ENCODE measurements at regions not wholly inside any gene's neighbourhood (a gene's known extent, or its start where the extent isn't known, plus 50 kb on each side); places are given as distances from the start of the nearest gene placed in this dataset.

DNA sequence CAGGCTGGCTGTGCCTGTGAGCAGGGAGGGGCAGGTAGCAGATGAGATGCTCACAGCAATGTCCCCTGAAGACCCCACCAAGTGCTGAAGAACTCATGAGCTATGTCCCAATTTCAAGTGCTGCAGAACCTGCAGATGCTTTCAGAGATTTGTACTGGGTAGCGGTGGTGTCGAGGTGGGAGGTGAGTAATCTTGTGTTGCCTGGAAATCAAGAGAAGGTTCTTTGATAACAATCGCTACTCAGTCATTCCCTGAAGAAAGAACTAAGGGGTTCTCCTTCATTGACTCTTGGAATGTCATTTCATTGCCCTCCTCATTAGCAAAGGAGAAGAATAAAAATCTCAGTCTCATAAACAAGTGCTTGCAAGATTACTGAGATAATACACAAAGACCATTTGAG, 246.4 kb downstream of the EMX2 start:
- POLR2A ChIA-PET (ENCODE audit: partially characterized antibody): no interaction called here
- WGBS, 2 experiments (ENCODE audit: extremely low coverage in 1 of 2, insufficient coverage in 1 of 2, insufficient read length in 1 of 2, insufficient replicate concordance in 2 of 2, low coverage in 1 of 2, low lambda C conversion rate in 2 of 2, missing lambda C conversion rate in 1 of 2): 98% methylated on average over 3 of the region's 3 CpGs; no CpG with 5 or more reads in 1 of the 2 experiments
- FAIRE-seq: no peak
- TF ChIP-seq POLR2AphosphoS5 (IDR thresholded peaks at IDR 0.05; ENCODE audit: low read depth, low read length) (no peak), EP300 (IDR thresholded peaks at IDR 0.05; ENCODE audit: borderline replicate concordance in 1 of 2, low read depth in 2 of 2, low read length in 2 of 2) (no peak), HDAC6 (IDR thresholded peaks at IDR 0.05; ENCODE audit: low read depth, low read length) (no peak), SIN3A (conservative IDR thresholded peaks at IDR 0.05 in 1 of 2, IDR thresholded peaks at IDR 0.05 in 1 of 2; ENCODE audit: low read depth in 1 of 2, low read length in 2 of 2) (no peak), CBX8 (IDR thresholded peaks at IDR 0.05; ENCODE audit: borderline replicate concordance, low read depth, low read length) (no peak), GABPA (IDR thresholded peaks at IDR 0.05; ENCODE audit: borderline replicate concordance, insufficient read depth, low read length) (no peak), EGR1 (IDR thresholded peaks at IDR 0.05; ENCODE audit: borderline replicate concordance, low read depth, low read length) (no peak), SP2 (IDR thresholded peaks at IDR 0.05; ENCODE audit: low read length) (no peak), YY1 (IDR thresholded peaks at IDR 0.05; ENCODE audit: low read depth, low read length) (no peak), CHD2 (IDR thresholded peaks at IDR 0.05; ENCODE audit: low read length) (no peak), BCL11A (IDR thresholded peaks at IDR 0.05; ENCODE audit: low read depth in 2 of 2, low read length in 2 of 2) (no peak), JUND (IDR thresholded peaks at IDR 0.05; ENCODE audit: low read length) (no peak), SP1 (IDR thresholded peaks at IDR 0.05; ENCODE audit: low read depth, low read length) (no peak)
- TF ChIP-seq, protein P1, sequence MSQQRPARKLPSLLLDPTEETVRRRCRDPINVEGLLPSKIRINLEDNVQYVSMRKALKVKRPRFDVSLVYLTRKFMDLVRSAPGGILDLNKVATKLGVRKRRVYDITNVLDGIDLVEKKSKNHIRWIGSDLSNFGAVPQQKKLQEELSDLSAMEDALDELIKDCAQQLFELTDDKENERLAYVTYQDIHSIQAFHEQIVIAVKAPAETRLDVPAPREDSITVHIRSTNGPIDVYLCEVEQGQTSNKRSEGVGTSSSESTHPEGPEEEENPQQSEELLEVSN (IDR thresholded peaks at IDR 0.05): no peak
- TF ChIP-seq, protein P2, sequence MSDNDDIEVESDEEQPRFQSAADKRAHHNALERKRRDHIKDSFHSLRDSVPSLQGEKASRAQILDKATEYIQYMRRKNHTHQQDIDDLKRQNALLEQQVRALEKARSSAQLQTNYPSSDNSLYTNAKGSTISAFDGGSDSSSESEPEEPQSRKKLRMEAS (IDR thresholded peaks at IDR 0.05): no peak

More for the DNA sequence above, 246.4 kb downstream of the EMX2 start:
- H4K8ac ChIP-seq (ENCODE audit: extremely low read depth, insufficient read depth, low read length): no peak overlapping the region
- no peak overlapping the region for H3K18ac ChIP-seq (ENCODE audit: extremely low read depth, low read length)
- H3K4ac ChIP-seq (replicated peaks; ENCODE audit: insufficient read length, low read depth, low read length): no peak overlapping the region
- no peak overlapping the region for H2BK12ac ChIP-seq (ENCODE audit: low read depth, low read length)
- H3K23ac ChIP-seq (ENCODE audit: insufficient read length): no peak overlapping the region
- H2AK5ac ChIP-seq (ENCODE audit: low read depth, low read length): no peak overlapping the region
- no peak overlapping the region for H3K56ac ChIP-seq (replicated peaks; ENCODE audit: insufficient read length, low read depth, low read length)
- H3K4me3 ChIP-seq (ENCODE audit: extremely low read depth in 1 of 4, insufficient read depth in 2 of 4, low read depth in 3 of 4, low read length in 4 of 4): no peak overlapping the region
- CTCF ChIA-PET (ENCODE audit: partially characterized antibody): no interaction called here
- no peak overlapping the region for H3K4me2 ChIP-seq (ENCODE audit: insufficient read depth in 1 of 2, low read depth in 2 of 2, low read length in 2 of 2)
- no peak overlapping the region for H2BK20ac ChIP-seq (ENCODE audit: low read length)
- no peak overlapping the region for H2BK15ac ChIP-seq (ENCODE audit: low read length)
- no peaks in the 10 kb centered on the region for H3K79me1 ChIP-seq (ENCODE audit: low read depth, low read length)
- H2BK120ac ChIP-seq (replicated peaks; ENCODE audit: low read depth, low read length): no peak overlapping the region
- H3K14ac ChIP-seq (ENCODE audit: insufficient read length): no peak overlapping the region
- H3K36me3 ChIP-seq (ENCODE audit: control insufficient read depth in 2 of 4, insufficient read depth in 4 of 4, low read length in 3 of 4): no peaks in the 10 kb centered on the region
- H3K79me2 ChIP-seq (ENCODE audit: control insufficient read depth in 1 of 2, insufficient read depth in 2 of 2, low read length in 2 of 2): no peaks in the 10 kb centered on the region
- H3K9me3 ChIP-seq (ENCODE audit: insufficient read depth in 2 of 2, low read depth in 1 of 2, low read length in 1 of 2): no peaks in the 10 kb centered on the region
- H3K27me3 ChIP-seq (replicated peaks in 1 of 4; ENCODE audit: control insufficient read depth in 3 of 4, extremely low read depth in 1 of 4, insufficient read depth in 3 of 4, low read length in 3 of 4): no peaks in the 10 kb centered on the region
- no peak for DNase-seq (ENCODE audit: low read depth in 1 of 2, low spot score in 2 of 2)
- H4K5ac ChIP-seq (ENCODE audit: insufficient read length, low read depth, low read length): no peak overlapping the region
- no peak overlapping the region for H3K27ac ChIP-seq (ENCODE audit: low read depth, low read length)
- no peak overlapping the region for H2BK5ac ChIP-seq (ENCODE audit: low read depth, low read length)
- no peak overlapping the region for H4K91ac ChIP-seq (replicated peaks; ENCODE audit: insufficient read length, low read length)
- H3K9ac ChIP-seq (replicated peaks in 1 of 4; ENCODE audit: extremely low read depth in 1 of 4, low read depth in 3 of 4, low read length in 3 of 4): no peak overlapping the region
- no peaks in the 10 kb centered on the region for H3K23me2 ChIP-seq (ENCODE audit: low read depth, low read length)
- no peaks in the 10 kb centered on the region for H4K20me1 ChIP-seq (replicated peaks in 1 of 2; ENCODE audit: control insufficient read depth in 1 of 2, insufficient read depth in 2 of 2, low read length in 2 of 2)
- no peaks in the 10 kb centered on the region; a peak in 1 of 7 replicates for H3K4me1 ChIP-seq (replicated peaks in 1 of 4; ENCODE audit: control insufficient read depth in 3 of 4, insufficient read depth in 4 of 4, low read length in 3 of 4)
- no peak overlapping the region for H2AFZ ChIP-seq (ENCODE audit: low read length)

Data from H1 (cell line).